ENCODE measurements at regions not wholly inside any gene's neighbourhood (a gene's known extent, or its start where the extent isn't known, plus 50 kb on each side); places are given as distances from the start of the nearest gene placed in this dataset.

DNA sequence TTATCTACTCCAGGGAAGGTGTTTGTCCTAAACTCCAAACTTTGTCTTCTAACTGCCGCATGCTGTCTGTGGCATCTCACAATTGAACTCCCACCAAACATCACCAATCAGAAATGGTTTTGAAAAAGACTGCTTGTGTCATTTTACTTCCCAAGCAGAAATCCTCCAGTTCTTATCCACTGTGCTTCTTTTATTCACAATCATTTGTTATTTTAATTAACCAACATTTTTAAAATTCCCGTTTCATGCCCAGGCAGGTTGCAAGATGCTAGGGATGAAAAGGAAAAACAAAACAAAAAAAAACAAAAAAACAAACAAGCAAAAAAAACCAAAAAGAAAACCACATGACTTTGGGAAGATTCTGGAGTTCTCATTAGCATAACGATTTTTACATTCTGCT is 63.5 kb upstream of the RAB27B start:
- Histone ChIP-seq H3K4me3 (replicated peaks in 1 of 3) (no peak overlapping the region), H3K36me3 (no peaks in the 10 kb centered on the region), H3K27ac (no peak overlapping the region), H3K9me3 (no peaks in the 10 kb centered on the region), H3K4me1 (no peaks in the 10 kb centered on the region), H3K27me3 (no peaks in the 10 kb centered on the region)
- intact Hi-C loops (cut with DNase I), result no loop called here
- no peak for DNase-seq
- TF ChIP-seq CTCF (IDR thresholded peaks at IDR 0.05), result no peak
- no peak for TF ChIP-seq POLR2A (IDR thresholded peaks at IDR 0.05)
- 82 to 85% methylated on average over 3 of the region's 3 CpGs for WGBS, 2 donors

- H3K27me3 ChIP-seq, result no peaks in the 10 kb centered on the region
- no peaks in the 10 kb centered on the region for H3K9me3 ChIP-seq
- no peaks in the 10 kb centered on the region for H3K36me3 ChIP-seq
- DNase-seq, result no peak
- no peak for TF ChIP-seq POLR2A (IDR thresholded peaks at IDR 0.05)
- TF ChIP-seq CTCF (IDR thresholded peaks at IDR 0.05), result no peak
- no peaks in the 10 kb centered on the region for H3K4me1 ChIP-seq
- no peak overlapping the region for H3K4me3 ChIP-seq (replicated peaks in 1 of 3)
- no peak overlapping the region for H3K27ac ChIP-seq
- intact Hi-C loops (cut with DNase I), result no loop called here
- 72 to 75% methylated on average over 3 of the region's 3 CpGs for WGBS, 2 donors
Measured at GRCh38 chr18:54765636-54766375, 62.5 kb upstream of the RAB27B start.

- no peak for DNase-seq
- no peak for TF ChIP-seq POLR2A (IDR thresholded peaks at IDR 0.05)
- no peak for TF ChIP-seq CTCF (IDR thresholded peaks at IDR 0.05)
- Histone ChIP-seq H3K9me3 (no peaks in the 10 kb centered on the region), H3K36me3 (no peaks in the 10 kb centered on the region), H3K27me3 (no peaks in the 10 kb centered on the region), H3K27ac (no peak overlapping the region), H3K4me1 (no peaks in the 10 kb centered on the region), H3K4me3 (replicated peaks in 1 of 3) (no peak overlapping the region)
- intact Hi-C loops (cut with DNase I), result no loop called here
- 94 to 95% methylated on average over 1 of the region's 1 CpG for WGBS, 2 donors
Measured at GRCh38 chr18:54766634-54767033, 61.6 kb upstream of the RAB27B start.

DNA sequence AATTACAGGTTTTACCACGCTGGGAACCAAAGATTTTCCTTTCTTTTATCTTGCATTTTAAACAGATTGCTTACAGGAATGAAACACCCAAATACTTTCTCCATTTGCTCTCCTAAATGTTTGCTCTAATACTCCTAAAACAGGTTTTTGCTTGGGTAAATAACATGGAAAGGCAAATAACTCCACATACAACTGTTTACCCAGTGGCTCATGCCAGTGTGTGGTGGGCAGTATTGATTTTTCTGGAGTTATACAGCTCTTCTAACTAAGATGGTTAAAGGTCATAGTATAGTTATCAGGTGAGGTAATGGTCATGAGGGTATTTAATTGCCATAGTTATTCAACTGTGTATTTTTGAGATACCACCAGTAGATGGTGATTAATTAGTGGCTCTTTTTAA is 61.2 kb upstream of the RAB27B start:
- no peak for DNase-seq
- H3K4me3 ChIP-seq (replicated peaks in 1 of 3), result no peak overlapping the region
- no peaks in the 10 kb centered on the region for H3K36me3 ChIP-seq
- intact Hi-C loops (cut with DNase I), result no loop called here
- WGBS, 2 donors, result 68 to 74% methylated on average over 1 of the region's 1 CpG
- TF ChIP-seq CTCF (IDR thresholded peaks at IDR 0.05), result no peak
- TF ChIP-seq POLR2A (IDR thresholded peaks at IDR 0.05), result no peak
- H3K27me3 ChIP-seq, result no peaks in the 10 kb centered on the region
- no peaks in the 10 kb centered on the region for H3K9me3 ChIP-seq
- no peak overlapping the region for H3K27ac ChIP-seq
- H3K4me1 ChIP-seq, result no peaks in the 10 kb centered on the region

- DNase-seq, result no peak
- WGBS, 2 donors, result 88 to 94% methylated on average over 4 of the region's 4 CpGs
- intact Hi-C loops (cut with DNase I), result no loop called here
- H3K4me3 ChIP-seq (replicated peaks in 1 of 3), result no peak overlapping the region
- no peaks in the 10 kb centered on the region for H3K27me3 ChIP-seq
- TF ChIP-seq CTCF (IDR thresholded peaks at IDR 0.05), result no peak
- TF ChIP-seq POLR2A (IDR thresholded peaks at IDR 0.05), result no peak
- no peaks in the 10 kb centered on the region for H3K36me3 ChIP-seq
- H3K27ac ChIP-seq, result no peak overlapping the region
- no peaks in the 10 kb centered on the region for H3K9me3 ChIP-seq
- H3K4me1 ChIP-seq, result no peaks in the 10 kb centered on the region
Measured at GRCh38 chr18:54769526-54770464, 58.5 kb upstream of the RAB27B start.
